Fibroblast of pulmonary artery (primary cell): ENCODE measurements at regions not wholly inside any gene's neighbourhood (a gene's known extent, or its start where the extent isn't known, plus 50 kb on each side); places are given as distances from the start of the nearest gene placed in this dataset.

Experiments used
- DNase-seq: peaks from one replicate; pipeline ENCODE4 v3.0.0-alpha.2; 2010; ENCODE audit warnings: low read depth
- H3K4me3 ChIP-seq: replicated peaks from 2 replicates; pipeline ENCODE4 v1.5.1; 2011; ENCODE audit warnings: low read depth, mild to moderate bottlenecking, control low read depth, low read length, moderate library complexity
- TF ChIP-seq, protein P1 (sequence below): IDR thresholded peaks from 2 replicates; pipeline ENCODE4 v1.5.1; 2011; ENCODE audit warnings: mild to moderate bottlenecking, control low read depth, low read length, inconsistent platforms; ENCODE audit errors: missing control alignments

DNA sequence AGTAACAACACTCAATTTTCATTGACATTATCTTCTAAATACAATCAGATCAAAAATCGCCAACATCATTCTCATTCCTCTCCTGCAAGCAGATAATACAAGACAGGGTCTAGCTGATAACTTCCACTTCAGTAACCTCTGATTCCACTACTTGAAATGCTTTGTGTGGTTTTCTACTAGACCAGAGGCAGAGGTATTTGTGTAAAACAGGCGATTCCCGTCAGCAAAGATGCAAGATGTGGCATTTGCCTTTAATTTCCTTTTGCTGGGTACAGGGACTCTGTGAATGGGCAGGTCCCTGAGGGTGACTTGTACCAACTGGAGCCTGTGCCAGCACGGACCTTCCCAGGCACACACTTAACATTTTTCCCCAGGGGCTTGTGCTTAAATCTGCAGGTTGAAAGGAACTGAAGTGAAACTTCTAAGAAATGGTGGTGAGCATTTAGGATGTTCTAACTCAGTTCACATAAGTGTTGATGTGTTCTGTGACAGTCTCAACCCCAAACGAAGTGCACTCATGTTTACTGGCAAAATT lies 625.5 kb upstream of the WWC1 start:
- DNase-seq: no peak
- no peak overlapping the region for H3K4me3 ChIP-seq
- TF ChIP-seq, protein P1, sequence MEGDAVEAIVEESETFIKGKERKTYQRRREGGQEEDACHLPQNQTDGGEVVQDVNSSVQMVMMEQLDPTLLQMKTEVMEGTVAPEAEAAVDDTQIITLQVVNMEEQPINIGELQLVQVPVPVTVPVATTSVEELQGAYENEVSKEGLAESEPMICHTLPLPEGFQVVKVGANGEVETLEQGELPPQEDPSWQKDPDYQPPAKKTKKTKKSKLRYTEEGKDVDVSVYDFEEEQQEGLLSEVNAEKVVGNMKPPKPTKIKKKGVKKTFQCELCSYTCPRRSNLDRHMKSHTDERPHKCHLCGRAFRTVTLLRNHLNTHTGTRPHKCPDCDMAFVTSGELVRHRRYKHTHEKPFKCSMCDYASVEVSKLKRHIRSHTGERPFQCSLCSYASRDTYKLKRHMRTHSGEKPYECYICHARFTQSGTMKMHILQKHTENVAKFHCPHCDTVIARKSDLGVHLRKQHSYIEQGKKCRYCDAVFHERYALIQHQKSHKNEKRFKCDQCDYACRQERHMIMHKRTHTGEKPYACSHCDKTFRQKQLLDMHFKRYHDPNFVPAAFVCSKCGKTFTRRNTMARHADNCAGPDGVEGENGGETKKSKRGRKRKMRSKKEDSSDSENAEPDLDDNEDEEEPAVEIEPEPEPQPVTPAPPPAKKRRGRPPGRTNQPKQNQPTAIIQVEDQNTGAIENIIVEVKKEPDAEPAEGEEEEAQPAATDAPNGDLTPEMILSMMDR: no peak

DNA sequence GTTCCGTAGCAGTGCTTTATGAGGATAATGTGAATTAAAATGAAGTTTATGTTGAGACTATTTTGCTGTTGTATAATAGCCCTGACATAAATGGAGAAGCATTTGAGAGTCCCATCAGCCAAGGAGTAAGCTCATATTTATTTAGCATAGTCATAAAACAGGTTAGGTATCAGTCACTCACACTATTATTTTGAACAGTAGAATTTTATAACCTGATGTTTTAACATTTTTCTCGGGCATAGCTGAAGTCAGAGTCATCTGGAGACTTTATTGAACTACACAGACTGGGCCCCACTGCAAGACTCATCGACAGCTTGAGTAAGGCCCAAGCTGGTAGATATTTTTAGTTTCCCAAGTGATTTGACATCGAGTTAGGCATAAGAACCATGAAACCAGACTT lies 620.3 kb upstream of the WWC1 start:
- DNase-seq: no peak
- H3K4me3 ChIP-seq: no peak overlapping the region
- TF ChIP-seq, protein P1: no peak

DNA sequence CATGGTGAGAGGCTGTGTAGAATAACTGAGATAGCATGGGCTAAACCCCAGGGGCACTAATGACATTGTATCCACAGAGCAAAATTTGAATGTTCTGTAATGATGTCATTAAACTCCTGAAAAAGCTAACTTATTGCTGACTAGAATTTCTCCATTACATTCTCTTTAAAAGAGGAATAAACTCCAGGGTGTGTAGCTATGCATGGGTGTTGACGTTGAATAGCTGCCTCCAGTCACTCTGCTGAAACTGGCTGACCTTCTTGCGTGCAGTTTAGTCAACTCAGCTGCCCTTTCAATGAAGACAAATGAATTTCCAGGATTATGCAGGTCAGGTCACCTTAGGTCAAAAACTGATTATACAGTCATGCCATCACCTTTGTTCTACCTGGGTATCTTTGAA lies 617.5 kb upstream of the WWC1 start:
- TF ChIP-seq, protein P1: no peak
- H3K4me3 ChIP-seq: no peak overlapping the region
- no peak for DNase-seq

DNA sequence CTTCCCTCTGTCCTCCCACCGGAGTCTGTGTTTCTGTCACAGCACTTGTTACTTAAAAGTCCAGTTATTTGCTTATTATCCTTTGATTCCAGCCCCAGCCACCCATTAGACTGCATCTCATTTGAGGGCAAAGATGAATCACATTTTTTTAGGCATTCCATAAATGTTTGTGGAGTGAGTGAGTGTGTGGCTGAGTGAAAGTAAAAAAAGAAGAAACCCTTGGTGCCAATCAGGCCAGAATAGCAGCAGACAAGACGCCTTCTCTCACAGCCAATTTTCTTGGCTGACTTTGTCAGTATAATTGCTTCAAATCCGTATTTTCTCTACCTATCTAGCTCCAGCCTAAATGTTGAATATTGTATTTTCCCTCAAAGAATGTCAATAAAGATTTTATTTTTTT lies 613.0 kb upstream of the WWC1 start:
- TF ChIP-seq, protein P1: no peak
- peak; percentile 12 for DNase-seq
- no peak overlapping the region for H3K4me3 ChIP-seq

DNA sequence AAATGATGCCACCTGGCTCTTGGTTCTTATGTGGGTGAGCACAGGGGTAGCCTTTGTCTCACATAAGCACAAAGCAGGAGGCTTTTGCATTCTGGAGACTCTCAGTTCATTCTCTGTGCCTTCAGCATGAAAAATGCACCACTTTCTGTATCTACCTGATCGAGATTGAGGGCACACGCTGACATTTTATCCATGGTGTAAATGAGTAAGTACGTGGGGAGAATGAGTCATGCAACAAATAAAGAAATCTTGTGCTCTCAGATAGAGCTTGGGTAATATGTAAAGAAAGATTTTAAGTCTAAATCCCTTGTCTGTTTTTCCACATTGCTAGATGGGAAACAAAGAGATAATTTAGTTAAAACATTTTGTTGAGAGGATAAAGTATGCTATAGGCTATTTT lies 607.2 kb upstream of the WWC1 start:
- DNase-seq: peak; percentile 18
- TF ChIP-seq, protein P1: no peak
- no peak overlapping the region for H3K4me3 ChIP-seq

DNA sequence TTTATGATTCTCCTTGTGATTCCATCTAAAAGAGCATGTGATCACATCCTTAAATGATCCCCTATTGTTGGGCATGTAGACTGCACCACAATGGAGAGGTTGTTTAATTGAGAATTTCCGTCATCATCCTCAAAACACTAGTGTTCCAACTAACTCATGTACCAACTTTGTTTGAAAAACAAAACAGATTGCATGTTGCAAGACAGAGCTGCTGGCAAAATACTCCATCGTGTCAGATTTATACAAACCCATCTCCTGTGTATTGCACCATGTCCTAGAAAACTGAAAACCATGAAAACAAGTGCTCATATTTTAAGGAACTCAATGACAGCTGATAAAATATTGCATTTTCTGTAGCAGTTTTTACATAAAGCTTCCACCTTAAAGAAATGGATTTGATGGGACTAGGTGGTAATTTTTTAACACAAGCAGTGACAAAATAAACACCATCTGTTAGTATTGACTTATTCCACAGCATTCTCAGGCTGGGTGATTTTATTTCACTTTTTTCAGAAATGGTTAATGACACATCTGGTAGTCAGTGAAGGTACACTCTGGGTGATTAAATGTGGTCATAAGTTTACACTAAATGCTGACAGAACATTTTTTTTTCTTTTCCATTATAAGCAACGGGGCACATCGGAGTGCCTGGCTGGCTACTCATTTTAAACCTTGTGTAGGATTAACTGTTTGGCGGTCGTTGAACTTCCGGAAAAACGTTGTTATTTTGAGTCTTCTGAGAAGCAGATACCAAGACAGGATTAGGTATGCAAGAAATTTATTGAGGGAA lies 602.9 kb upstream of the WWC1 start:
- H3K4me3 ChIP-seq: no peak overlapping the region
- TF ChIP-seq, protein P1: no peak
- DNase-seq: peak; percentile 21
